HCT116 (cell line): ENCODE measurements at regions not wholly inside any gene's neighbourhood (a gene's known extent, or its start where the extent isn't known, plus 50 kb on each side); places are given as distances from the start of the nearest gene placed in this dataset.

Experiments used
- CTCF ChIP-seq, 3 experiments: fragments of 200-600 bp in 1 of 3; sonication (generic) in 1 of 3; IDR thresholded peaks in 2 of 3; conservative IDR thresholded peaks in 1 of 3; 2 replicates each; pipeline ENCODE4 v1.5.1; 2012 to 2017; ENCODE audit warnings: low read depth in 2 of 3, low read length in 2 of 3, antibody characterized with exemption in 1 of 3, borderline replicate concordance in 1 of 3, control low read depth in 1 of 3, mild to moderate bottlenecking in 1 of 3, mixed read lengths in 1 of 3, mixed run types in 1 of 3, moderate library complexity in 1 of 3; ENCODE audit not compliant: insufficient read depth in 1 of 3
- REST ChIP-seq: IDR thresholded peaks from 2 replicates; pipeline ENCODE4 v1.6.1; 2012; ENCODE audit warnings: low read depth
- YY1 ChIP-seq: IDR thresholded peaks from 2 replicates; pipeline ENCODE4 v1.6.1; 2011; ENCODE audit warnings: low read length, low read depth, moderate library complexity, mild to moderate bottlenecking; ENCODE audit not compliant: insufficient replicate concordance; ENCODE audit errors: extremely low read depth
- ZNF274 ChIP-seq: fragments of 200-500 bp; sonication (Bioruptor generic); IDR thresholded peaks from 2 replicates; pipeline ENCODE4 v1.6.1; 2014; ENCODE audit warnings: mild to moderate bottlenecking, low read depth, low read length, inconsistent platforms

GRCh38 chr22:17305076-17305475, 64.2 kb upstream of the CECR2 start:
- TF ChIP-seq REST (no peak), YY1 (no peak), CTCF (IDR thresholded peaks at IDR 0.05 in 2 of 3, conservative IDR thresholded peaks at IDR 0.05 in 1 of 3; ENCODE audit: borderline replicate concordance in 1 of 3, insufficient read depth in 1 of 3, low read depth in 2 of 3, low read length in 2 of 3) (no peak), ZNF274 (no peak)
